NCI-H446 treated with DMSO at 0.1 percent for 48 hours (cell line): ENCODE measurements at regions not wholly inside any gene's neighbourhood (a gene's known extent, or its start where the extent isn't known, plus 50 kb on each side); places are given as distances from the start of the nearest gene placed in this dataset.

ENCODE experiments used
- DNase-seq: peaks from one replicate; lab custom pipeline; 2025; lab: John Stamatoyannopoulos, UW

DNA sequence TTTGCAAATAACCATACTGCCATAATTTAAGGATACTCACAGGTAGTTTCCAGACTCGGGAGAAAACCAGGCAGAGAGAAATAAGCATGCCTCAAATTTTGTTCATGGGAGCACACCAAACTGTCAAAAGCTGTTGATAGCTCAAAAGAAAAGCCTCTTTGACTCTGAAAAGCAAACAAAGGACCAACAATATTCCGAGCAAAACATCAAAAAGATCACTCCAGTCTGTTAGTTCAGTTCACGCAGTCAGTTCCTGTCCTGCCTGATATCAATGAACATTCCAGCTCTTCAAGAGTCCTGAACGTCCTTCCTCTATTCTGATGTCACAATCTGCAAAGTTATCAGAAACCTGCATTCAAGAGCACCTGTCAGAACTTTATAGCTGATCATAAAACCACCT is 78.7 kb downstream of the RRM2 start:
- no peak for DNase-seq

DNA sequence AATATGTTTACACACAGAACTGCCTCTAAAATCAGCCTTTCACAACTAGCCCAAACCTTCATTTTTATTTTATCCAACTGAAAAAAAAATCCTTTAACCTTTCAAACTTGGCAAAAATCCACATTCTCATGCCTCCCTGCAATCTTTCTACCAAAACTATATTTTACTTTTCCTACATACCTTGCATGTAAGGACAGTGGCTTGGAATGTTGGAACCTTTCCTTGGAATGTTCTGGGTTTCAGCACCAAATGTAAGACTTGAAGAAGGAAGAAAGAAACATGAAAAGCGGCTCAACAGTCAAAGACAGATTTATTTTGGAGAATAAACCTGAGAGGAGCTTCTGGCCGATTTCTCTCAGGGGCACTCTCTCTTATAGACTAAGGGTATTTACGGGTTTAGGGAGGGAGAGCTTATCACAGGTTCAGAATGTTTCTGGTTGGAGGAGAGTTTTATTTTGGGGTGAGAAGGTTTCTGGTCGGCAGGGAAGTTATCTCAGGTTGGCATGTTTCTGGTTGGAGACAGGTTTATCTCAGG is 79.7 kb downstream of the RRM2 start:
- DNase-seq = no peak

DNA sequence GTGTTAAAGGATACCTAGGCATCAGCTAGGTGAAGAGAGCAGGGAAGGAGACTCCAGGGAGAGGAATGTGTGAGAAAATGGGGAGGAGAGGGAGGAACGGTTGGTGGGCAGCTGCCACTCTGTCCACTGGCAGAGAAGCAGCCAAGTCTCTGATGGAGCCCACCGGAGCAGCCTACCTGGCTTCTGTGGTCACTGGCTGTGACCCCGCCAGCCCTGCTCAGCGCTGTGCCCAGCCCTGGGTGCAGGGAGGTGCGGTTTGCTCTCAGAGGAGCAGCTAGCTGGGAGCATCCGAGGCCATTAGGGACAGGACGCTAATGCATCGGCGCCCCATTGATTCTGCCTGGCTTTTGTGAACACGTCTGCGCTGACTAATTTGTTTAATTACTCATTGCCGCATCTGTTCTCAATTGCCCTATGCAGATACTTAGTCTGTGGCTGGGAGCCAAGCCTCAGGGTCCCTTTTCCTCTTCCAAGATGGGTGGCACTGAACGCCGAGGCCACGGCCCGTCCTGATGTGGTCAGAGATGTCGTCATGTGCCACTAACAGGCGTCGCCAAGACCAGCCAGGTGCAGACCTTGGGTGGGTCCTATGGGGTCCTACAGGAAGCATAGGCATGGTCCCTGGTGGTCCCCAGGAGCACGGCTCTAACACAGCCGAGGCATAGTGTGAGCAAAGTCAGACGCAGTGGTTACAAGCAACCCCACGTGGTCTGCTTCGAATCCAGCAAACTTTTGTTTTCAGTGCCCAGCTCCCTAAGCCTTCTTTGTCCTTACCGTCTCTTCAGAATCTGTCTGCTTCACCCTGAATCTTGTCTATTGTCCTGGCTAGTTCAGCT is 82.0 kb downstream of the RRM2 start:
- DNase-seq = peak; percentile 38

DNA sequence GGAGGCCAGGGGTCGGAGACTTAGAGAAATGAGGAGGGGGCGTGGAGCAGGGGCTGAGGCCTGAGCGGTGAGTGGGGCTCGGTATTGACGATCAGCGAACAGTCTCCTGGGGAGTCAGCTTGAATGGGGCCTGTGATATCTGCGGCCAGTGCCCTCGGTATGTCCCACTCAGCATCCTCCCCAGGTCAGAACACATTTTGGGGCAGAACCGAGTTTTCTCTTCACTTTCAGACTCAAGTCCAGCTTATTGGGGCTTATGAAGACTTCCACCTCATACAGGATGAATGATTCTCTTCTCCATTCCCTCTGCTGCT is 82.6 kb downstream of the RRM2 start:
- no peak for DNase-seq

DNA sequence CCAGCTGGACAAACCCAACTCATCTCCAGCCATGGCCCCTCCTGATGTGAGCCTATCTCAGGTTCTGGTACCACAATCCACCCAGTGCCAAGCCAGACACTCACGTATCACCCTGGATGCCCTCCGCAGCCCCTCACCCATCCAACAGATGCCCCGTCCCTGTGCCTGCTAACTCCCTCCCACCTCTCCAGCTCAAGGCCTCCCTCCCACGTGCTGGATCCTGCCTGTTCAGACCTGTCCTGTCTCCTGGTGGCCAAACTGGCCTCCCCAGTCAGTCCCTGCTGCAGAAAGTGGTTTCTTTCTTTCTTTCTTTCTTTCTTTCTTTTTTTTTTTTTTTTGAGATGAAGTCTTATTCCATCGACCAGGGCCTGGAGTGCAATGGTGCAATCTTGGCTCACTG is 86.2 kb downstream of the RRM2 start:
- peak; percentile 90 for DNase-seq

- DNase-seq = no peak
Measured at GRCh38 chr2:10209406-10209935, 86.9 kb downstream of the RRM2 start.

DNA sequence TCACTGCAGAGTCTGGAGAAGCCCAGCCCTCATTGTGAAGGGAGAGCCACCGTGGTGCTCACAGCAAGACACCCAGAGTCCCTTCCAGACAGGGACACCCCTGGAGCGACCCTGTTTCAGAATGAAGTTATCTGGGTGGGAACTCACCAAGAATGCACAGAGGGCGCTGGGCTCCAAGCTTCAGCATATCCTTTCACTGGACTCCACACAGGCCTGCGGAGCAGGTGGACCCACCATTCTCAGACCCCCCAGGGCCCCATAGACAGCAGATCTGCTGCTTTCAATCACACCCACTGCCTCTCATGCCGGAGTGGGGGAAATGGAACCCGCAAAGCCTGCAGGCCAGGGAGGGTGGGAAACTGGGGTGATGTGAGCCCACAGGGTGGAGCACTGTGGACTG is 87.8 kb downstream of the RRM2 start:
- no peak for DNase-seq

DNA sequence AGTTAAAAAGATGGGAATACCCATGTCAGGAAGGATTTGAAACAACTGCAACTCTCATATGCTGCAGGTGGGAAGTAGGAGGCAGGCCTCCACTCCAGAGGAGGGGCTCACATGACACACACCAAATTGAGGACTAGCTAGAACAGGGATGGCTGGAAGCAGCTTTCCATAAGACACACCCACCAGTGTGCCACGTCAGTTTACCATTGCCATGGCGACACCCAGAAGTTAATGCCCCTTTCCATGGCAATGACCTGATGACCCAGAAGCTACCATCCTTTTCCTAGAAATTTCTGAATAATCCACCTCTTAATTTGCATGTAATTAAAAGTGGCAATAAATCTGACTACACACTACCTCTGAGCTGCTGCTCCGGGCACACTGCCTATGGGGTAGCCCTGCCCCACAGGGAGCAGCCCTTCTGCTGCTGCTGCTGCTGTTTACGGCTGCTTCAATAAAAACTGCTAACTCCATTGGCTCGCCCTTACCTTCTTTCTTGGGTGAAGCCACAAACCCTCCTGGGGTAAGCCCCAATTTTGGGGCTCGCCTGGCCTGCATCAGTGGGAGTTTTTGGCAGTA is 89.4 kb downstream of the RRM2 start:
- DNase-seq = no peak

DNA sequence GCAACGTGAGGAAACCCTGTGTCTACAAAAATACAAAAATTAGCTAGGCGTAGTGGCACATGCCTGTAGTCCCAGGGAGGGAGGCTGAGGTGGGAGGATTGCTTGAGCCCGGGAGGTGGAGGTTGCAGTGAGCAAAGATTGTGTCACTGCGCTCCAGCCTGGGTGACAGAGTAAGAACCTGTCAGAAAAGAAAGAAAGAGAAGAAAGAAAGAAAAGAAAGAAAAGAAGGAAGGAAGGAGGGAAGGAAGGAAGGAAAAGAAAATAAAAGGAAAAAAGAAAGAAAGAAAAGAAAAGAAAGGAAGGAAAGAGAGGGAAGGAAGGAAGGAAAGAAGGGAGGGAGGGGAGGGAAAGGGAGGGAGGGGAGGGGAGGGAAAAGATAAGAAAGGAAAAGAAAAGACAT is 89.9 kb upstream of the HPCAL1 start:
- DNase-seq = no peak

DNA sequence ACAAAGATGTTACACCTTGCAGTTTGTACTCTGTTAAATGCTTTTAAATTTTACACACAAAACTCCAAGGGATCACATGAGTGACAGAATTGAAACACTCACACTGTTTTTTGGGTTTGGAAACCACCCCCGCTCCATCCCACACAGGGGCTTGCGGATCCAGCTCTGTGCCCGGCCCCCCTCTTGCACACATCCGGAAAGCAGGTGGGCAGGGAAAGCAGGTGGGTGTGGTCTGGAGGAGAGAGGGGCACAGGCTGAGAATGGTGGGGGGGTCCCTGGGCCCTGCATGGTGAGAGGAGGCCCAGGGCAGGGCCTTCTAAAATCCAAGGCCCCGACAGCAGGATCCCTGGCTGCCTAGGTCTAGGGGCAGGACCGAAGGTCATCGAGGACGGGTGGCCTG is 88.5 kb upstream of the HPCAL1 start:
- no peak for DNase-seq

DNA sequence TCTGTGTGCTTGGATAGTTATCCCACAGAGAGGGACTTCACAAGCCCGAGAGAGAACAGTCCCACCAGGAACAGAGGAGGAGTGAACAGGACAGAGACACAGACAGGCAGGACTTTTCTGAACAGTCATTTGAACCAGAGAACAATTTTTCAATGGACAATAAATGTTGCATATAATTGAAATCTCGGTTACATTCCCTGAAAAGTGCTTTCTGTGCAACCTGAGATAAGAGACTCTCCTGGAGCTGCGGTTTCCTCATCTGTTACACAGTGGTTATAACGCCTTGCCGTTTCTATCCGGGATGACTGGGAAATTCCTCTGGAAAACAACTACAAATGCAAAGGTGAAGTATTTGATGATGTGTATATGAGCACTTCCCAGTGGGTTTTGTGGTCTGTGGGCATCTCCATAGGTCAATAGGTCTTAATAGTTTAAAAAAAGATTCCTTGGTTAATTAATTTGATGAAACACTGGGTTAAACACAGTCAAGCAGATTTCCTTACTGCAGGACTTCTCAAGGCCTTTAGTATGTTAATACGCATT is 87.2 kb upstream of the HPCAL1 start:
- no peak for DNase-seq

DNA sequence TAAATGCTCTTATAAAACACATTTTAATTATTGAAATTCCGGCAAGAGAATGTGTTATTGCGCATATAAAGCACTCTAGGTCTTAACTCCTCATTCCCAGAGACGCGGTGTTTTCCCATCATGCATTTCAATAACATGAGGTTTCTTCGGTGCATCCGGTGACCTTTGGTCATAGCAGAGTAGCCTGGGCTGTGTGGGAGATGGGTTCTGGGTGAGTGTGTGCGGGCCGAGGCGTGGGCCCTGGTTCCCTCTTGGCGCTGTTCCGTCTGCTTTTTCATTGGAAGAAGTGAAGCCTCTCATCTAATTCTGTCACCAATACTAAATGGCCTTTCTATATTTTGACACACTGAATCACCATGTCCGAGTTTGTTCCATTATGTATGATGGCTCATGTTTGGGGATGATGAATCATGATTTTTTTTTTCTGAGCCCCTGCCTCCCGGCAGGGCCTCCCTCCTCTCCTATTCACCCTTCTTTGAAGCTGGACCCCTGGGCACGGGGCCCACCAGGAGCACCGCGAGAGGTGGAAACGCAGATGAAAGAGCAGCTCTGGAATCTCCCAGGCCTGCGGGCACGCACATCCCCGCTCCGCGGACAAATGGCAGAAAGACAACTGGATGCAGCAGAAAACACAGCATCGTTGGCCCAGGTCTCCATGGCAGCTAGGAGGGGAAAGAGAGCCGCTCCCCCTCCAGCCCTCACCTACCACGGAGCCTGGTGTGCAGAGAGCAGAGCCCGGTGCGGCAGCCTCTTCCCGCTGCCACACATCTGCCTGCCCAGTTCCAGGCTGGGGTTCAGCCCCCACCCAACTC is 85.8 kb upstream of the HPCAL1 start:
- DNase-seq = no peak

DNA sequence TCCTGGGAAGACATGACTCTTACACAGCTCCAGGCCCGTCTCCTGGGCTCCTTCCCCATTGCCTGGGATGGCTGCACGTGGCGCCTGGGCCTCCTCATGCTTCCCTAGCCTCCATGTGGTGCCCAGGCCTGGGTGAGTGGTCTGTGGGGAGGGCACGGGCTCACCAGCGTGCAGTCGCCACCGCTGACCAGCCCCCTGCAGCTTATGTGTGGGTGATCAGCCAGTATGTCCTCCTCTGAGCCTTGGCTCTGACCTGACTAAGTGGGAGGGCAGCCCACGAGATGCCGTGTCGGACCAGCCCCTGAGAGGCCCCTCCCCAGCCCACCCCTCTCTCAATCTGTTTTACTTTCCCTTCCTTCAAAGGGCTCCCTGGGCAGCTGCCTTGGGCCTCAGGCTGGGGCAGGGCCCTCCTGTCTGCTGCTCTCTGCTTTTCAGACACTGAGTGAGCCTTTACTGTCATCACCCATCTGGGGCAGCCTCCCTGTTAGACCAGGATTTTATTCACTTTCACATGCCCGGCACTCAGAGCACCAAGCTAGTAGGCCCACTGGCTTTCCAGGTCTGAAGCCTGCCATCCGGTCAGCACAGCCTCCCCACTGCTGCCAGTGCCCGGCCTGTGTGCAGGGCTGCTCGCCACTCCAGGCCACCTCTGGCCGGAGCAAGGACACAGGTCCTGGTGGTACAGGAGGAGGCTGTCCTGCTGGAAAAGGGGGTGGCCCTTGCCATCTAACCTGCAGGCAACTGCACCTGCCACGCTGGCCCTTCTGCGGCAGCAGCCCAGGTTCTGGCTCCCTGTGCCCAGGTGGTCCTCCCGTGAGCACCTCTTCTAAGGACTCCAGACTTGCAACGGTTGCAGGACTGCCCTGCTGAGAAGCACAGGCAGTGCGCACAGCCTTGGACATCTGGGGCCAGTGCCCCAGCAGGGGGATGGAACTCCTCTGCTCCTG is 84.9 kb upstream of the HPCAL1 start:
- no peak for DNase-seq

- no peak for DNase-seq
Measured at GRCh38 chr2:10220045-10220901, 82.4 kb upstream of the HPCAL1 start.

DNA sequence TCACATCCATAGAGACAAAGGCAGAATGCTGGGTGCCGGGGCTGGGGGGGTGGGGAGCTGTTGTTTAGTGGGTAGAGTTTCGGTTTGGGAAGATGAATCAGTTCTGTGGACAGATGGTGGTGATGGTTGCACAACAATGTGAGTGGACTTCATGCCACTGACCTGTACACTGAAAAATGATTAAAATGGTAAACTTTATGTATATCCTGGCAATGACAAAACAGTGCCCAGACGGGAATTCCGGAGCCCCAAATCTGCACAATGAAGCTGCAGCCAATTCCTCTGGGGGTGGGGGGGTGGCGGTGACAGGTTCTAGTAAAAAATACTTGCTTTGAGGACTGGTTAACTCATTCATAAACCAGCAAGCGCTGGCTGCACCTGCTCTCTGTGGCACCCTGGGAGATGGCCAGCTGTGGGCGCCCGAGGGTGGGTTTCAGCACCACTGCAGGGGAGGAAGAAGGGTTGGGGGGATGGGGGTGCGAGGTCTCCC is 81.8 kb upstream of the HPCAL1 start:
- no peak for DNase-seq

- DNase-seq = no peak
Measured at GRCh38 chr2:10221443-10221842, 81.3 kb upstream of the HPCAL1 start.

DNA sequence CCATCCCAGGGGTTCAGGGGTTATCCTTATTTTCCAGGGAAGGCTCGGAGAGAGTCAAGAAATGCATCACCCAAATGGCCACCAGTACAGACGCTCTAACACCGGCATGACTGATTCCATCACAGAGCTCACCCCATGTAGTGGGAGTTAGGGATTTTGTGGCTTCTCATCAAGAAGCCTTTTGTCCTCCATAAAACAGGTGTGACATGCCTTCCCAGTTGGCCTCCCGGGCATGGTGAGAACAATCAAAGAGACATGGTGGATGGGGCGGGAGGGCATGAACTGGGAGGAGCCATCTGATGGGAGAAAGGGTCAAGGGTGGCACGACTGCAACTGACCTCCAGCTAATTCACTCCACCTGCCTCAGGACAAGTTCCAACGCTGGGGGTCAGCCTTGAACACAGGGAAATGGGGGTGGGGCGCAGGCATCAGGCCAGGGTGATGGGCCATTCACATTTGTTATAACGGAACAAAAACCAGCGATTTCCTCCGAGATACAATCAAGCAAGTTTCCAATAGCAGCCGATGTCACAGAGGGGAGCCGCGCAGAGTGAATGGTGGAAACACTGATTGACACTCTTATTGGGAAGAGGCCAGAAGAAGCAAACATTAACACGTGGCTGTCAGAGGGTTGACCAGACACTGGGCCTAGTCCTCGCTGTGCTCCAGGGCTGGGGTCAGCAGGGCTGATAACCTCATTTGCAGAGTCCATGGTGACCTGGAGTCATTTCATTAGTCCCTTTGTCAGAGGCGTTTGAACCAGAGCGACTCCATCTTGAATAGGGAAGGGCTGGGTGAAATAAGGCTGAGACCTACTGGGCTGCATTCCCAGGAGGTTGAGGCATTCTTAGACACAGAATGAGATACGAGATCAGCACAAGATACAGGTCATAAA is 80.5 kb upstream of the HPCAL1 start:
- no peak for DNase-seq

- no peak for DNase-seq
Measured at GRCh38 chr2:10223471-10223870, 79.2 kb upstream of the HPCAL1 start.
